ENCODE measurements at regions not wholly inside any gene's neighbourhood (a gene's known extent, or its start where the extent isn't known, plus 50 kb on each side); places are given as distances from the start of the nearest gene placed in this dataset.

- H3K27ac Mint-ChIP-seq (ENCODE audit: unreplicated experiment), result no peak overlapping the region
Observed at GRCh38 chr9:18398038-18398437, 75.9 kb upstream of the ADAMTSL1 start.

GRCh38 chr9:18404434-18405029, 69.4 kb upstream of the ADAMTSL1 start:
- H3K36me3 Mint-ChIP-seq (ENCODE audit: low read depth, unreplicated experiment), result no peaks in the 10 kb centered on the region

More at GRCh38 chr9:18398038-18398437, 75.9 kb upstream of the ADAMTSL1 start:
- Mint-ChIP-seq H3K27me3 (ENCODE audit: unreplicated experiment) (no peaks in the 10 kb centered on the region), H3K9me3 (ENCODE audit: unreplicated experiment) (no peaks in the 10 kb centered on the region), H3K4me1 (ENCODE audit: unreplicated experiment) (peaks cover 12% of the 10 kb centered on the region), H3K36me3 (ENCODE audit: low read depth, unreplicated experiment) (no peaks in the 10 kb centered on the region), H3K4me3 (ENCODE audit: unreplicated experiment) (no peak overlapping the region)
- no peak for DNase-seq (ENCODE audit: low spot score)
- no peak for TF ChIP-seq CTCF (IDR thresholded peaks at IDR 0.05; ENCODE audit: unreplicated experiment)

GRCh38 chr9:18405240-18405639, 68.7 kb upstream of the ADAMTSL1 start:
- H3K4me1 Mint-ChIP-seq (ENCODE audit: unreplicated experiment), result no peaks in the 10 kb centered on the region
- DNase-seq (ENCODE audit: low spot score), result no peak
- H3K27ac Mint-ChIP-seq (ENCODE audit: unreplicated experiment), result no peak overlapping the region
- H3K4me3 Mint-ChIP-seq (ENCODE audit: unreplicated experiment), result no peak overlapping the region
- no peaks in the 10 kb centered on the region for H3K27me3 Mint-ChIP-seq (ENCODE audit: unreplicated experiment)
- no peaks in the 10 kb centered on the region for H3K36me3 Mint-ChIP-seq (ENCODE audit: low read depth, unreplicated experiment)
- no peak for TF ChIP-seq CTCF (IDR thresholded peaks at IDR 0.05; ENCODE audit: unreplicated experiment)
- no peaks in the 10 kb centered on the region for H3K9me3 Mint-ChIP-seq (ENCODE audit: unreplicated experiment)

More at GRCh38 chr9:18404434-18405029, 69.4 kb upstream of the ADAMTSL1 start:
- Mint-ChIP-seq H3K9me3 (ENCODE audit: unreplicated experiment) (no peaks in the 10 kb centered on the region), H3K27me3 (ENCODE audit: unreplicated experiment) (no peaks in the 10 kb centered on the region), H3K4me1 (ENCODE audit: unreplicated experiment) (no peaks in the 10 kb centered on the region), H3K4me3 (ENCODE audit: unreplicated experiment) (no peak overlapping the region), H3K27ac (ENCODE audit: unreplicated experiment) (no peak overlapping the region)
- no peak for TF ChIP-seq CTCF (IDR thresholded peaks at IDR 0.05; ENCODE audit: unreplicated experiment)
- no peak for DNase-seq (ENCODE audit: low spot score)

GRCh38 chr9:18410983-18411382, 63.0 kb upstream of the ADAMTSL1 start:
- H3K27me3 Mint-ChIP-seq (ENCODE audit: unreplicated experiment), result no peaks in the 10 kb centered on the region

More at GRCh38 chr9:18410983-18411382, 63.0 kb upstream of the ADAMTSL1 start:
- no peak overlapping the region for H3K27ac Mint-ChIP-seq (ENCODE audit: unreplicated experiment)
- no peak overlapping the region for H3K4me3 Mint-ChIP-seq (ENCODE audit: unreplicated experiment)
- TF ChIP-seq CTCF (IDR thresholded peaks at IDR 0.05; ENCODE audit: unreplicated experiment), result no peak
- no peaks in the 10 kb centered on the region for H3K4me1 Mint-ChIP-seq (ENCODE audit: unreplicated experiment)
- no peaks in the 10 kb centered on the region for H3K36me3 Mint-ChIP-seq (ENCODE audit: low read depth, unreplicated experiment)
- DNase-seq (ENCODE audit: low spot score), result no peak
- no peaks in the 10 kb centered on the region for H3K9me3 Mint-ChIP-seq (ENCODE audit: unreplicated experiment)

All from endothelial cell (in vitro differentiated cells).